GM19455 (cell line): ENCODE measurements at regions not wholly inside any gene's neighbourhood (a gene's known extent, or its start where the extent isn't known, plus 50 kb on each side); places are given as distances from the start of the nearest gene placed in this dataset.

ENCODE experiments used
- ATAC-seq: cut with Tn5 transposase; IDR thresholded peaks from one replicate; pipeline ENCODE4 v1.9.1; 2021; ENCODE audit not compliant: unreplicated experiment

- no peak for ATAC-seq
Observed at GRCh38 chr2:195606179-195606578, 50.8 kb upstream of the SLC39A10 start.

- ATAC-seq, result no peak
Observed at GRCh38 chr2:195604706-195605105, 52.3 kb upstream of the SLC39A10 start.

GRCh38 chr2:195603998-195604397 is 53.0 kb upstream of the SLC39A10 start:
- no peak for ATAC-seq

GRCh38 chr2:195603408-195603807 is 53.6 kb upstream of the SLC39A10 start:
- no peak for ATAC-seq

GRCh38 chr2:195602687-195603086 is 54.3 kb upstream of the SLC39A10 start:
- ATAC-seq, result no peak

- ATAC-seq, result no peak
Observed at GRCh38 chr2:195601361-195601760, 55.7 kb upstream of the SLC39A10 start.

GRCh38 chr2:195600778-195601177 is 56.2 kb upstream of the SLC39A10 start:
- ATAC-seq, result no peak

- ATAC-seq, result no peak
Observed at GRCh38 chr2:195596840-195597239, 60.2 kb upstream of the SLC39A10 start.

- no peak for ATAC-seq
Observed at GRCh38 chr2:195595825-195596224, 61.2 kb upstream of the SLC39A10 start.

- ATAC-seq, result no peak
Observed at GRCh38 chr2:195594919-195595694, 61.9 kb upstream of the SLC39A10 start.

- ATAC-seq, result no peak
Observed at GRCh38 chr2:195594248-195594647, 62.8 kb upstream of the SLC39A10 start.

- ATAC-seq, result no peak
Observed at GRCh38 chr2:195592105-195592504, 64.9 kb upstream of the SLC39A10 start.

- ATAC-seq, result no peak
Observed at GRCh38 chr2:195590861-195591205, 66.2 kb upstream of the SLC39A10 start.

GRCh38 chr2:195590199-195590860 is 66.7 kb upstream of the SLC39A10 start:
- no peak for ATAC-seq

- no peak for ATAC-seq
Observed at GRCh38 chr2:195587966-195588365, 69.1 kb upstream of the SLC39A10 start.

GRCh38 chr2:195586062-195586714 is 70.8 kb upstream of the SLC39A10 start:
- no peak for ATAC-seq

GRCh38 chr2:195582188-195582587 is 74.8 kb upstream of the SLC39A10 start:
- ATAC-seq, result no peak

GRCh38 chr2:195579776-195580555 is 77.1 kb upstream of the SLC39A10 start:
- ATAC-seq, result no peak

- peak; percentile 63 for ATAC-seq
Observed at GRCh38 chr2:195575879-195576401, 81.1 kb upstream of the SLC39A10 start.

GRCh38 chr2:195575016-195575415 is 82.0 kb upstream of the SLC39A10 start:
- no peak for ATAC-seq

- ATAC-seq, result no peak
Observed at GRCh38 chr2:195574312-195574711, 82.7 kb upstream of the SLC39A10 start.
